HG02840 (cell line): ENCODE measurements at regions not wholly inside any gene's neighbourhood (a gene's known extent, or its start where the extent isn't known, plus 50 kb on each side); places are given as distances from the start of the nearest gene placed in this dataset.
"Not testable (repeated sequence)": the region's sequence is repeated elsewhere in the genome, so short reads cannot be mapped to it uniquely, and the experiment has no call there.

Source experiments
- ATAC-seq: cut with Tn5 transposase; IDR thresholded peaks from one replicate; pipeline ENCODE4 v1.9.1; 2021; ENCODE audit warnings: mild to moderate bottlenecking, moderate library complexity, moderate number of reproducible peaks; ENCODE audit not compliant: unreplicated experiment, low FRiP score

DNA sequence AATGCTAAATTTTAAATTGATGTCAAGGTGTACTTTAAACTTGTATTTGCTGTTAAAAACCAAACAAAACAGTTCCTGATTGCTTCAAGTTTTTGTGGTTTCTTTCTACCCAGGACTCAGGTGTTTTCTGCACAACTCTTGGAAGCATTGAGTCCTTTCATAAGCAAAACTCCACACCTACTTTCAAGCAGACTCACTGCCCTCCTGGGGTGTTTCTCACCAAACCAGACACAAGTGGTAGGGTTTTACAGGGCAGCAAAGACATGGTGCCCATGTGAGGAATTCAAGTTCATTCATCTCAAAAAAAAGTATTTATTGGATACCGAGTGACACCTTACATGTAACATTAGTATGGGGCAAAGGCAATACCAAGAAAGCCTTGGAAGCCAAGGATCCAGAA is 146.7 kb upstream of the BNIP2 start:
- ATAC-seq, result no peak

DNA sequence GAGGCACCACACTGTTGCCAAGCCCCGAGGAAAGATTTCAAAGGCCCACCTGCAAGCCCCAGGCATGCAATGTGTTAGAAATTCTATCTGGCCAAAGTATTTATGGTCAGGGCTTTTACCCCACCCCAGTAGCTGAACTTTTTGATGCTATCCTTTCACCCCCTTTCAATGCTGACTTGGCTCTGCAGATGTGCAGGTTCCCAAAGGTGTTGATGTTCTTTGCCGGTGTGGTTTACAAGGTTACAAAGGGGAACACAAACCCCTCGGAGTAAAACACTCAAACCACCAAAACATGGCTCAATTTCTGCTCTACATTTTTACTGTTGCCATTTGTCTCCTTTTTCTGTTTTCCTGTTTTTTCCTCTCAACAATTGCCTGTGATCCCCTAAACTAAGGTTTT is 145.4 kb upstream of the BNIP2 start:
- ATAC-seq, result no peak

DNA sequence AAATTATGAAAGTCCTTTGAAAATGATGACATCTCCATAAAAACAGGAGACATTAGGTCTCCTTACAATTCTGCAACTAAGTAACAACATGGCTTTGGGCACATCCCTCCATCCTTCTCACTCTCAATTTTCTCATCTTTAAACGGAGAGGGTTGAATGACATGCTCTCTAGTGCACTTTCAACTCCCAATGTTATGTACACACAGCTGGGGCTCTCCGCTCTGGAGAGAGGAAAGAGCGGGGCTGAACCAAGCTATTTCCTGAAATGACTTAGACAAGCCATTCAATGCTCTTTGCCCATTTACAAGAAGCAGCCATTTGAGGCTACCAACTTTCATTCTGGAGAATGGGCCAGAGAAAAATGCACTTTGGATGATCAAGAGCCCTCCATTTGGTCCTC is 144.2 kb upstream of the BNIP2 start:
- ATAC-seq, result no peak

DNA sequence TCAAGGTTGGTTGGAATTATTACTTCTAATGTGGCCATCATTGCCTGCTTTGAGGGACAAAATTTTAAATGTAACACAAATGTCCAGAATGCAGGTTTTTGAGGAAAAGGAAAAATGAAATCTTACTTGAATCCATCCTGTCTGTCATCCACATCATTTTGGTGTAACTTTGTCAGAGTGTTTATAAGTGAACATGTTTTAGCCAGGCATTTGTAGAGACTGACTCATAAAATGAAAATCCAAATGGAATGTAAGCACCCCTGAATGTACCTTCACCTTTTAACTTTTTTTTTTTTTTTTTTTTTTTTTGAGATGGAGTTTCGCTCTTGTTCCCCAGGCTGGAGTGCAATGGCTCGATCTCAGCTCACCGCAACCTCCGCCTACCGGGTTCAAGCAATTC is 141.8 kb upstream of the BNIP2 start:
- no peak for ATAC-seq

GRCh38 chr15:59830098-59830497 is 141.0 kb upstream of the BNIP2 start:
- ATAC-seq, result no peak

DNA sequence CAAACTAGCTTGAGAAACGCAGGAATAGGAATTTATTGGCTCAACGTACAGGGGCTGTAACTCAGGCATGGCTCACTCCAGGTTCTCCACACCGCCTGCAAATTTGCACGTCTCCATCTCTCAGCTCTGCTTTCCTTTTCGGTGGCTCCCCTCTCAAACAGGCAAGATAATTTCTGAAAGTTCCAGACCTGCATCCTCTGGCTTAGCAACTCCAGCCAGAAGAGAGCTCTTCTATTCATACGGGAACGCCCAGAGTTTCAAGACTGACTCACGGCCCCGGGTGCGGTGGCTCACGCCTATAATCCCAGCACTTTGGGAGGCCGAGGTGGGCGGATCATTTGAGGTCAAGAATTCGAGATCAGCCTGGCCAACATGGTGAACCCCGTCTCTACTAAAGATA is 139.7 kb upstream of the BNIP2 start:
- no peak for ATAC-seq

- ATAC-seq, result no peak
These were observed 139.1 kb upstream of the BNIP2 start for GRCh38 chr15:59828263-59828662.

DNA sequence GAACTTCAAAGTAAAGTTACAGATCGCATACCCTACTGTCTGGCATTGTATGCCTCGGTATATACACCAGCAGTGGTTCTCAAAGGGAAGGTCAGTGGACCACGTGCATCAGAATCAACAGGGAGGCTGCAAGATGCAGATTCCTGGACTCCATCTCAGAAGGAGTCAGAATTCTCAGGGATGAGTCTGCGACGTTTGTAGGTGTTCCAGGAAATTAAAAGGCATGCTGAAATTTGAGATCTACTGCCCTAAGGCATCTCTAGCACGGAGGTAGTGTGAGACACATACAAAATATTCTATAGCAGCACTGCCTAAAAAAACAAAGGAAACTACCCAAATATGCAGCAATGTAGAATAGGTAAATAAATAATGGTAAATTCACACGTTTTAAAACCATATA is 136.8 kb upstream of the BNIP2 start:
- no peak for ATAC-seq

GRCh38 chr15:59821286-59821685 is 132.2 kb upstream of the BNIP2 start:
- ATAC-seq, result no peak

DNA sequence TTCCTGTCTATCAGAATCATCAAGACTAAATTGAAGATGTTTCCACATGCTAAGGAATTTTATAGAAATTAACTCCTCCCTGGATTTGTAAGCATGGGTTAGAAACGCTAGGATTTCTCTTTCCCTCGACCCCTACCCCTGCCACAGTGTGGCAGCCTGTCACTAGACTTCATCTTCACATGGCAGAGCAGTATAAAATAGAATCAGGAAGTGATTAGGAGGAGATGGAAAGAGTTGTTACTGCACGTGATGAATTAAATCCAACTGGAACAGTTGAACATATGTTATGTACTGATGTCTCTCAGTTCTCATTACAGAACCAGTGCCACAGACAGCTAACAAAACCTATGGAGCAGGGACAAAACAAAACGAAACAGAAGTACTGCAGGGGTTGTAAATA is 130.0 kb upstream of the BNIP2 start:
- ATAC-seq, result no peak

GRCh38 chr15:59818336-59818735 is 129.2 kb upstream of the BNIP2 start:
- no peak for ATAC-seq

DNA sequence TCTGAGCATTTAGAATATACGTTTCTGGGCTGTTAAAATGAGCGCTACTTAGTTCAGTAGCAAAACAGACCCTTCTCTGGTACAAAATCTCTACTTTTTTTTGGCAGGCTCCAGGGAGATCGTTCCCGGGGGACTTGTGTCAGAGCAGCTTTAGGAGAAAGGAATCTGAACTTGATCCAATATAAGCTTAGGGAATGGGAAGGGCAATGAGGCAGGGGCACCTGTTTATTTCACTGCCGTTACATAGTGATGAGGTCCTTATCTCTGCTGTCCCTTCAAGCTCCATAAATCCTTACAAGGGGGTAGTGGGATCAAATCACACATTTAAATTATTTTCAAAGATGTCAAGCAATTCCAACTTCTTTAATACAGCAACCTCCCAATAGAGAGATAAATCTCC is 128.7 kb upstream of the BNIP2 start:
- ATAC-seq, result no peak

DNA sequence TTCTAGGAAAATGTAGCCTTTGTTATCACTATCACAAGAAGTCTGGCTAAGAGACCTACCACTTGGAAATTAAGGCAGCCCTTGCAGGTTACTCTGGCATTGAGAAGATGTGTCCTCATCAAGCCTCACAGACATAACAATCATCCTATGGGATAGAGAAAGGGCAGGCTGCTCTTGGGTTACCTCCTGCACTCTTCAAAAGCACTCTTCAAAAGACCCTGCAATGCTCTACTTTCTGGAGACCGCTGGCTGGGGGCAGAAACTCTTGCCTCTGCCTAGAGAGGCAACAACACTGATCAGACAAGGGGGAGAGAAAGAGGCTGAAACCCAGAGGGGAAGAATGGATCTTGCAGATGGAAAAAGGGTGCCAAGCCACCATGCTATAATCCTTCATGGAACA is 127.9 kb upstream of the BNIP2 start:
- ATAC-seq, result no peak

DNA sequence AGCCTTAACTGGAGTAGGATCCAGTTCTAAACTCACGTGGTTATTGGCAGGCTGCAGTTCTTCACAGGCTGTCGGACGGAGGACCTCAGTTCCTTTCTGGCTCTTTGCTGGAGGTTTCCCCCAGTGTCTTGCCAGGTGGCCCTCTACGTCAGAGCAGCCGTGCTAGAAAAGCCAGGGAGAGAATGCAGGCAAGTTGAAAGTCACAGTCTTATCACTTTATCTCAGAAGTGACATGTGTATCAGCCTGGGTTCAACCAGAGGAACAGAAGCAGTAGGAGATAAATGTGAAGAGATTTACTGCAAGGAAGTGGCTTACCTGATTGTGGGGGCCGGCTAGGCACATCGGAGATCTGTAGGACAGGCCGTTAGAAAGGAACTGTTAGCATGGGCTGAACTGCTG is 125.3 kb upstream of the BNIP2 start:
- no peak for ATAC-seq

DNA sequence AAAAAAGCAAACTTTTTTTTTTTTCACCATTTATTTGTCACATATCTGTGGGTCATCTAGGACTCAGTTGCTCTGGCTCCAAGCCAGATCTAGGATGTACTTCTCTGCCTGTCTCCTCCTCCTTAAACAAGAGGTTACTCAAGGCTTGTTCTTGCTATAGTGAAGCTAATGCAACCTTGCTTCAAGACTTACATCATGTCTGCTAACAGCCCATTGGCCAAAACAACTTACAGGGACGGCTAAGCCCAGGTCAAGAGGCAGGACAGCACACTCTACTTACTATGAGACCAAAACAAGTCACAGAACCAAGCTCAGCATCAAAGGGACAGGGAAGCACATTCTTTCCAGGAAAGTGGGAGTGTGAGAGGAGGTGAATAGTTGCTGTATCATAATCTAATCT is 123.8 kb upstream of the BNIP2 start:
- ATAC-seq, result no peak

DNA sequence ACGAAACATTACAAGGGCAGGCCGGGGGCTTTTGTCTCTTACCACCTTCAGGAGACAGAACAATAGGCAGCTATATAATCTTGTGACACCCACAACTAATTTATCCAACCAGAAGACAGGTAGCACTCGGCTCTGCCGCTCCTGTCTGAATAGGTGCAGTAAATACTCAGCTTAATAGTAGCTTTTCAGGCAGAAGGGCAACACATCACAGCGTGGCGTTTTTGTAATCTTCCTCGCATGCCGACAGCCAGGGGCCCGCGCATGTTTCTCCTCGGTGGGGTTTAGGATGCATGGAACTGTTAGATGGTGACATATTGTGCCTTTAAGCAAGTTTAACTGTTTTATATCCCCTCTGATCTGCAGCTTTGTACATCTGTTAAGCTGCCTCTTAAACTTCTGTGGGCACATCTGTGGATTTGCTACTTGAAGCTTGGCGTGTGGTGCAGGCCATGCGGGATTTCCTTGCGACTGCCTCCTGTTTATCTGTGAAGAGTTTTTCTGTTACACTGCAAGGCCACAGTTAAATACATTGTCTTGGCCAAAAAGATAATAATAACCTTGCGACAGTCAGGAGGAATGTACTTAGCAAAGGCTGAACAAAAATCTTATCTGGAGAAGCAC is 123.2 kb upstream of the BNIP2 start:
- ATAC-seq, result no peak

DNA sequence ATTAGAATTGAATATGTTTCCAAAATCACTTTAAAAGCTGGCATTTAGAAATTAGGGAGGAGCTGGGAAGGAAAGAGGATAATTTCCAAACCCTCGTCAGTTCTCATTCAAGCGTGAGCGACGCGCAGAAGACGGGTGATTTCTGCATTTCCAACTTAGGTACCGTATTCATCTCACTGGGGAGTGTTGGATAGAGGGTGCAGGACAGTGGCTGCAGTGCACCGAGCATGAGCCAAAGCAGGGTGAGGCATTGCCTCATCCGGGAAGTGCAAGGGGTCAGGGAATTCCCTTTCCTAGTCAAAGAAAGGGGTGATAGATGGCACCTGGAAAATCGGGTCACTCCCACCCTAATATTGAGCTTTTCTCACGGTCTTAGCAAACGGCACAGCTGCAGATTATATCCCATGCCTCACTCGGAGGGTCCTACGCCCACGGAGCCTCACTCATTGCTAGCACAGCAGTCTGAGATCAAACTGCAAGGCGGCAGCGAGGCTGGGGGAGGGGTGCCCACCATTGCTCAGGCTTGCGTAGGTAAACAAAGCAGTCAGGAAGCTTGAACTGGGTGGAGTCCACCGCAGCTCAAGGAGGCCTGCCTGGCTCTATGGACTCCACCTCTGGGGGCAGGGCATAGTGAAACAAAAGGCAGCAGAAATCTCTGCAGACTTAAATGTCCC is 114.3 kb upstream of the BNIP2 start:
- not testable (repeated sequence) for ATAC-seq

GRCh38 chr15:59801649-59802048 is 112.5 kb upstream of the BNIP2 start:
- ATAC-seq, result no peak

- no peak for ATAC-seq
These were observed 109.4 kb upstream of the BNIP2 start for GRCh38 chr15:59798605-59798917.

DNA sequence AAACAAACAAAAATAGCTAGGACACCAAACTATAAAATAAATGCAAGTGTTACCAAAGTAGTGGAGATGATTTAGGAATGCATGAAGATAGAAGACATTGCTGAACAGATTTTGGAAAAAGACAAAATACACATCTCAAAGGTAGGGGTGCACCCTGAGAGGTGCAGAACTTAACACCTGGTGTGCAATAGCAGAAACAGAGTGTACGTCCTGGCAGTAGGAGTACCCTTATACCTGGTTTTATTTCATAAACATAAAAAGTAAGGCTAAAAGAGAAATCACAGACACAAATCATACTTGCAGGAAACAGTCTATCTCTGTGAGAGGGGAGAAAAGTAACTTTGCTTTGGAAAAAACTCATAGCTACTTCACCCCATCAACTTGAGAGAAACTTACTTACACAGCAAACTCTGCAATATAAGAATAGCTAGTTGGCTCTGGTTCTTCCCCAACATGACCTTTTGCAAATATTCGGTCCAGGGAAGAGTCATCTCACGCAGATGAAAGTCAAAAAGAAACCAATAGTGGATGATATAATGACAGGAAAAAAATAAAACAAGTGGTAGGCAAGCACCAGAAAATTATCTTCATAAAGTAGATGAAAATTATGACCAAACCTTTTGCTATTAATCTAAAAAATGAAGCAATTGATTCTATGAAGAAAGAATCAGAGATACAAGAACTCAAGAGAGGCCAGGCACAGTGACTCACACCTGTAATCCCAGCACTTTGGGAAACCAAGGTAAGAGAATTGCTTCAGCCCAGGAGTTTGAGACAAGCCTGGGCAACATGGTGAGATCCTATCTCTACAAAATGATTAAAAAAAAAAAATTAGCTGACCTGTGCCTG is 108.9 kb upstream of the BNIP2 start:
- ATAC-seq, result no peak

DNA sequence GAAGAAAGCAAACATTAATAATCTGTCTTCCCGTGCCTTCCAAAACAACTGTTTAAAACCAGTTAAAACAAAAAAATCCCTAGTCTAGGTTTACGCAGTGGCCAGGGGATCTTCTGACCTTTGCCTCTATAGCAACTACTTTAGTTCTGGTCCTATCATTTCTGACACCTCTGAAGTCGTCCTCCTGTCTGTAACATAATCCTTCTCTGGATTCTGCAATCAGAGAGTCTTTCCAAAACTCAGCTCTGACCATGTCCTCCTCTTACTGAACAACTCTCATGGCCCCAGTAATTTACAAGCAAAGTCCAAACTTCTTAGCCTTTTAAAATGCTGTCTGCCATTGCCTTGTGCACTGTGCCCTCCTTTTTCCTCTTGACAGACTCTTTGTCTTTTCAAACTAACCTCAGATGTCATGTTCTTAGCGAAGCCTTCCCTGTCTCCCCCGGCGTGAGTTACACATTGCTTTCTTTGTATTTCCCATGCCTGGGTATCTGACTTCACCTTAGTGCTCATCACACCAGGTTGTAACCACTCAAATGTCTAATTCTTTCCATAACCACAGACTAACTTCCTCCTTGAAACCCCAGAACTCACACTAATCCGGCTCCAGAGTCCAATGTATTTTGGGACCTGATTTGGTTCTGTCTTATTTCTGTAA is 105.2 kb upstream of the BNIP2 start:
- no peak for ATAC-seq
